HepG2 (cell line): ENCODE measurements at regions not wholly inside any gene's neighbourhood (a gene's known extent, or its start where the extent isn't known, plus 50 kb on each side); places are given as distances from the start of the nearest gene placed in this dataset.

Experiments used
- ATAC-seq: fragments of 200-7000 bp; cut with Tn5 transposase; 3 replicates; pipeline ENCODE4 v1.9.1; 2020; ENCODE audit warnings: mild to moderate bottlenecking, moderate library complexity
- BruUV-seq: library from RNA; stranded (reverse); fragments of 400-500 nt; replicated peaks from 2 replicates; lab custom pipeline; 2021; lab: Mats Ljungman, UMichigan
- CTCF ChIA-PET: fragments of 300-600 bp; formaldehyde crosslinking; extraction: SDS; loops from one replicate; lab custom pipeline; 2021; ENCODE audit warnings: low total read pairs, inconsistent platforms, low intra/inter-chr PET ratio; lab: Yijun Ruan, JAX
- POLR2A ChIA-PET: fragments of 350-600 bp; sonication (Branson Sonifier 250); formaldehyde crosslinking; loops from one replicate; lab custom pipeline; 2020; ENCODE audit warnings: antibody characterized with exemption, inconsistent platforms; lab: Yijun Ruan, JAX
- DNase-seq: peaks from one replicate; pipeline ENCODE4 v3.0.0-alpha.2; 2015; ENCODE audit warnings: low spot score
- FAIRE-seq: peaks from 3 replicates; lab custom pipeline; 2011; peaks lifted over from hg19 to GRCh38; lab: Jason Lieb, UNC
- H2AFZ ChIP-seq: one replicate; pipeline ENCODE4 v1.6.1; 2011; ENCODE audit warnings: low read length, inconsistent platforms
- H3K27ac ChIP-seq: fragments of 300-600 bp; 3 replicates; pipeline ENCODE4 v1.8.0; 2011; ENCODE audit warnings: mixed run types, mild to moderate bottlenecking, mixed read lengths, low read length, inconsistent platforms; ENCODE audit not compliant: insufficient read depth; ENCODE audit errors: extremely low read length
- H3K27me3 ChIP-seq, 2 experiments: fragments of 200-600 bp in 1 of 2; 2 replicates in 1 of 2; 3 replicates in 1 of 2; pipeline versions ENCODE4 v1.6.0 to v1.8.0; 2011; ENCODE audit warnings: low read length in 2 of 2, mild to moderate bottlenecking in 2 of 2, moderate library complexity in 2 of 2, inconsistent platforms in 1 of 2; ENCODE audit not compliant: insufficient read depth in 2 of 2, control insufficient read depth in 1 of 2
- H3K36me3 ChIP-seq, 2 experiments: fragments of 200-600 bp in 1 of 2; replicated peaks in 1 of 2; 2 replicates in 1 of 2; 3 replicates in 1 of 2; pipeline versions ENCODE4 v1.5.1 to v1.8.0; 2011; ENCODE audit warnings: low read length in 2 of 2, inconsistent platforms in 1 of 2; ENCODE audit not compliant: insufficient read depth in 2 of 2, control insufficient read depth in 1 of 2
- H3K4me1 ChIP-seq: 2 replicates; pipeline ENCODE4 v1.5.1; 2012; ENCODE audit warnings: low read length, inconsistent platforms; ENCODE audit not compliant: insufficient read depth
- H3K4me2 ChIP-seq: 2 replicates; pipeline ENCODE4 v1.6.0; 2011; ENCODE audit warnings: low read depth, low read length, inconsistent platforms
- H3K4me3 ChIP-seq, 3 experiments: fragments of 200-600 bp in 1 of 3; sonication (generic), shearing (Covaris generic) in 1 of 3; replicated peaks in 1 of 3; 2 replicates each; pipeline ENCODE4 v1.5.1; 2011 to 2016; ENCODE audit warnings: low read length in 3 of 3, inconsistent platforms in 2 of 3, low read depth in 2 of 3, mild to moderate bottlenecking in 2 of 3, control low read depth in 1 of 3, mixed read lengths in 1 of 3; ENCODE audit not compliant: insufficient read depth in 1 of 3
- H3K79me2 ChIP-seq: one replicate; pipeline ENCODE4 v1.6.1; 2011; ENCODE audit warnings: low read length, inconsistent platforms; ENCODE audit not compliant: insufficient read depth
- H3K9ac ChIP-seq: 2 replicates; pipeline ENCODE4 v1.6.0; 2011; ENCODE audit warnings: mild to moderate bottlenecking, low read depth, low read length, inconsistent platforms; ENCODE audit not compliant: insufficient read depth
- H3K9me3 ChIP-seq: 2 replicates; pipeline ENCODE4 v1.5.1; 2012; ENCODE audit warnings: mild to moderate bottlenecking, low read length
- H4K20me1 ChIP-seq: 2 replicates; pipeline ENCODE4 v1.6.0; 2011; ENCODE audit warnings: inconsistent platforms, mild to moderate bottlenecking, low read length, moderate library complexity; ENCODE audit not compliant: insufficient read depth
- ATF6 ChIP-seq: sonication (generic); formaldehyde crosslinking; conservative IDR thresholded peaks from 2 replicates; pipeline ENCODE4 v1.4.0; 2020; ENCODE audit warnings: missing genetic modification reagents
- CENPT ChIP-seq: sonication (generic); formaldehyde crosslinking; IDR thresholded peaks from 2 replicates; pipeline ENCODE4 v1.8.0; 2022; ENCODE audit warnings: low read depth, mild to moderate bottlenecking, moderate library complexity, missing genetic modification reagents
- FUBP1 ChIP-seq: sonication (generic); formaldehyde crosslinking; IDR thresholded peaks from 2 replicates; pipeline ENCODE4 v1.5.1; 2020; ENCODE audit warnings: missing genetic modification reagents, mild to moderate bottlenecking, borderline replicate concordance
- KMT2A ChIP-seq: sonication (generic); formaldehyde crosslinking; IDR thresholded peaks from 2 replicates; pipeline ENCODE4 v1.4.0; 2020; ENCODE audit warnings: missing genetic modification reagents
- MIER2 ChIP-seq: IDR thresholded peaks from 2 replicates; pipeline ENCODE4 v1.6.1; 2016; ENCODE audit warnings: missing biosample characterization, missing genetic modification reagents
- MXD1 ChIP-seq: sonication (generic); formaldehyde crosslinking; IDR thresholded peaks from 2 replicates; pipeline ENCODE4 v1.4.0; 2020; ENCODE audit warnings: mild to moderate bottlenecking, missing genetic modification reagents
- PHF21A ChIP-seq: sonication (generic); formaldehyde crosslinking; IDR thresholded peaks from 2 replicates; pipeline ENCODE4 v1.5.0; 2020; ENCODE audit warnings: mild to moderate bottlenecking, missing genetic modification reagents
- SMAD9 ChIP-seq: sonication (generic); formaldehyde crosslinking; IDR thresholded peaks from 2 replicates; pipeline ENCODE4 v1.5.1; 2020; ENCODE audit warnings: mild to moderate bottlenecking, missing genetic modification reagents
- ZNF292 ChIP-seq: sonication (generic); formaldehyde crosslinking; IDR thresholded peaks from 2 replicates; pipeline ENCODE4 v1.8.1; 2022; ENCODE audit warnings: mild to moderate bottlenecking, low read depth, missing genetic modification reagents, borderline replicate concordance
- WGBS: methylation state at CpG from one replicate; pipeline ENCODE4 v1.1.6; 2017; ENCODE audit warnings: low lambda C conversion rate; 5-methylcytosine and 5-hydroxymethylcytosine counted together
- in situ Hi-C: cut with HindIII; loops from 2 replicates; pipeline ENCODE4 v1.10.0; 2017; ENCODE audit warnings: low pct_unique_long_range_greater_than_20kb; ENCODE audit not compliant: extremely low pct_ligation_motif_present
- intact Hi-C: fragments of 100-400 bp; cut with micrococcal nuclease; formaldehyde crosslinking; loops from one replicate; pipeline ENCODE4 v1.10.0; 2022; ENCODE audit not compliant: unreplicated experiment
- TF ChIP-seq, protein P1 (sequence below): IDR thresholded peaks from 2 replicates; pipeline ENCODE4 v1.6.1; 2016; ENCODE audit warnings: missing compliant biosample characterization, missing genetic modification reagents, borderline replicate concordance

DNA sequence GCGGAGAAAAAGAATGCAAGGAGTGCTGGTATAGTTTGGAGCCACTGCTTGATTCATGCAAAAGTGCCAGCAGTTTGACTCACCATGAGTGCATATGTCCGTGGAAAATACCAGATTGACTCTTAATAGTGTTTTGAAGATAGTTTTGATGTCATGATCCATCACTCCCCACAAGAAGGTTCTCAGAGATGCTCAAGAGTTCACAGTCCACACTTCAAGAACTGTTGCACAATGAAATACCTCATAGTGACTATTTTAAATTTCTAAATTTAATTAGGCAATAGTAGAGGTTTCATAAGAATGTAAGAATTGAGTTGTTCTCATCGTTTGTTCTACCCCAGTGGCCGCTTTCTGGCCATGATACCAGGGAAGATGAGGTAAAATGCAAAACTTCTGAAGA is 286.6 kb upstream of the RGS6 start:
- WGBS = 87% methylated on average over 4 of the region's 4 CpGs
- ATAC-seq (no peak), FAIRE-seq (no peak), DNase-seq (no peak)
- intact Hi-C loops = no loop called here
- Histone ChIP-seq H3K27me3 (no peaks in the 10 kb centered on the region), H3K79me2 (no peaks in the 10 kb centered on the region), H2AFZ (no peak overlapping the region), H3K9ac (no peak overlapping the region), H3K27ac (no peak overlapping the region), H4K20me1 (no peaks in the 10 kb centered on the region), H3K36me3 (peaks cover 0 to 5% of the 10 kb centered on the region in 2 experiments; a peak in 1 of 5 replicates), H3K4me2 (no peak overlapping the region), H3K4me3 (no peak overlapping the region), H3K9me3 (no peaks in the 10 kb centered on the region), H3K4me1 (peaks cover 12% of the 10 kb centered on the region; the same call in 1 of the 2 replicates)
- in situ Hi-C loops = no loop called here
- ChIA-PET POLR2A (no interaction called here), CTCF (no interaction called here)
- TF ChIP-seq FUBP1 (CRISPR knock-in tag) = no peak
- no peak for TF ChIP-seq CENPT (CRISPR knock-in tag)
- no peak for TF ChIP-seq PHF21A
- no peak for TF ChIP-seq ZNF292
- no peak for TF ChIP-seq KMT2A (CRISPR knock-in tag)
- TF ChIP-seq ATF6 (CRISPR knock-in tag) = no peak
- no peak for TF ChIP-seq MIER2 (CRISPR knock-in tag)
- no peak for TF ChIP-seq MXD1
- no peak for TF ChIP-seq SMAD9 (CRISPR knock-in tag)
- TF ChIP-seq, protein P1, sequence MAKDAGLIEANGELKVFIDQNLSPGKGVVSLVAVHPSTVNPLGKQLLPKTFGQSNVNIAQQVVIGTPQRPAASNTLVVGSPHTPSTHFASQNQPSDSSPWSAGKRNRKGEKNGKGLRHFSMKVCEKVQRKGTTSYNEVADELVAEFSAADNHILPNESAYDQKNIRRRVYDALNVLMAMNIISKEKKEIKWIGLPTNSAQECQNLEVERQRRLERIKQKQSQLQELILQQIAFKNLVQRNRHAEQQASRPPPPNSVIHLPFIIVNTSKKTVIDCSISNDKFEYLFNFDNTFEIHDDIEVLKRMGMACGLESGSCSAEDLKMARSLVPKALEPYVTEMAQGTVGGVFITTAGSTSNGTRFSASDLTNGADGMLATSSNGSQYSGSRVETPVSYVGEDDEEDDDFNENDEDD (CRISPR knock-in tag) = no peak
- no TSS peak for BruUV-seq
